ENCODE measurements at regions not wholly inside any gene's neighbourhood (a gene's known extent, or its start where the extent isn't known, plus 50 kb on each side); places are given as distances from the start of the nearest gene placed in this dataset.

GRCh38 chr22:22984967-22985366 is 85.4 kb upstream of the GNAZ start:
- Histone ChIP-seq H3K27me3 (ENCODE audit: control insufficient read depth, insufficient read depth, low read length) (no peaks in the 10 kb centered on the region), H3K4me2 (ENCODE audit: extremely low read depth, insufficient read depth, low read length) (no peak overlapping the region), H3K36me3 (ENCODE audit: control insufficient read depth, insufficient read depth, low read length) (no peaks in the 10 kb centered on the region), H3K4me3 (replicated peaks in 1 of 4; ENCODE audit: control extremely low read depth in 1 of 4, insufficient read depth in 1 of 4, low read depth in 3 of 4, low read length in 4 of 4) (no peak overlapping the region), H3K4me1 (ENCODE audit: control insufficient read depth, extremely low read depth, insufficient read depth, low read length) (no peaks in the 10 kb centered on the region), H4K20me1 (ENCODE audit: control insufficient read depth, extremely low read depth, insufficient read depth, low read length) (no peaks in the 10 kb centered on the region), H3K9me3 (ENCODE audit: control insufficient read depth, insufficient read depth, low read depth, low read length) (no peaks in the 10 kb centered on the region), H3K79me2 (ENCODE audit: control insufficient read depth, insufficient read depth, low read length) (no peaks in the 10 kb centered on the region), H2AFZ (ENCODE audit: low read length) (no peak overlapping the region), H3K9ac (ENCODE audit: insufficient read depth, low read length) (no peak overlapping the region), H3K27ac (ENCODE audit: insufficient read depth, low read length) (no peak overlapping the region)
- no peak for TF ChIP-seq EZH2 (IDR thresholded peaks at IDR 0.05; ENCODE audit: low read length, missing control alignments)
- TF ChIP-seq, protein P1, sequence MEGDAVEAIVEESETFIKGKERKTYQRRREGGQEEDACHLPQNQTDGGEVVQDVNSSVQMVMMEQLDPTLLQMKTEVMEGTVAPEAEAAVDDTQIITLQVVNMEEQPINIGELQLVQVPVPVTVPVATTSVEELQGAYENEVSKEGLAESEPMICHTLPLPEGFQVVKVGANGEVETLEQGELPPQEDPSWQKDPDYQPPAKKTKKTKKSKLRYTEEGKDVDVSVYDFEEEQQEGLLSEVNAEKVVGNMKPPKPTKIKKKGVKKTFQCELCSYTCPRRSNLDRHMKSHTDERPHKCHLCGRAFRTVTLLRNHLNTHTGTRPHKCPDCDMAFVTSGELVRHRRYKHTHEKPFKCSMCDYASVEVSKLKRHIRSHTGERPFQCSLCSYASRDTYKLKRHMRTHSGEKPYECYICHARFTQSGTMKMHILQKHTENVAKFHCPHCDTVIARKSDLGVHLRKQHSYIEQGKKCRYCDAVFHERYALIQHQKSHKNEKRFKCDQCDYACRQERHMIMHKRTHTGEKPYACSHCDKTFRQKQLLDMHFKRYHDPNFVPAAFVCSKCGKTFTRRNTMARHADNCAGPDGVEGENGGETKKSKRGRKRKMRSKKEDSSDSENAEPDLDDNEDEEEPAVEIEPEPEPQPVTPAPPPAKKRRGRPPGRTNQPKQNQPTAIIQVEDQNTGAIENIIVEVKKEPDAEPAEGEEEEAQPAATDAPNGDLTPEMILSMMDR (conservative IDR thresholded peaks at IDR 0.05 in 1 of 2, IDR thresholded peaks at IDR 0.05 in 1 of 2; ENCODE audit: low read depth in 1 of 2, low read length in 2 of 2), result no peak
- DNase-seq (ENCODE audit: low read depth in 2 of 2), result no peak

- H3K4me1 ChIP-seq (ENCODE audit: control insufficient read depth, extremely low read depth, insufficient read depth, low read length), result no peaks in the 10 kb centered on the region
- H3K4me2 ChIP-seq (ENCODE audit: extremely low read depth, insufficient read depth, low read length), result no peak overlapping the region
- no peak overlapping the region for H3K4me3 ChIP-seq (replicated peaks in 1 of 4; ENCODE audit: control extremely low read depth in 1 of 4, insufficient read depth in 1 of 4, low read depth in 3 of 4, low read length in 4 of 4)
- TF ChIP-seq EZH2 (IDR thresholded peaks at IDR 0.05; ENCODE audit: low read length, missing control alignments), result no peak
- TF ChIP-seq, protein P1 (conservative IDR thresholded peaks at IDR 0.05 in 1 of 2, IDR thresholded peaks at IDR 0.05 in 1 of 2; ENCODE audit: low read depth in 1 of 2, low read length in 2 of 2), result no peak
- H4K20me1 ChIP-seq (ENCODE audit: control insufficient read depth, extremely low read depth, insufficient read depth, low read length), result no peaks in the 10 kb centered on the region
- no peaks in the 10 kb centered on the region for H3K79me2 ChIP-seq (ENCODE audit: control insufficient read depth, insufficient read depth, low read length)
- no peaks in the 10 kb centered on the region for H3K27me3 ChIP-seq (ENCODE audit: control insufficient read depth, insufficient read depth, low read length)
- no peak for DNase-seq (ENCODE audit: low read depth in 2 of 2)
- H3K36me3 ChIP-seq (ENCODE audit: control insufficient read depth, insufficient read depth, low read length), result no peaks in the 10 kb centered on the region
- H3K9ac ChIP-seq (ENCODE audit: insufficient read depth, low read length), result no peak overlapping the region
- no peak overlapping the region for H3K27ac ChIP-seq (ENCODE audit: insufficient read depth, low read length)
- no peak overlapping the region for H2AFZ ChIP-seq (ENCODE audit: low read length)
- H3K9me3 ChIP-seq (ENCODE audit: control insufficient read depth, insufficient read depth, low read depth, low read length), result no peaks in the 10 kb centered on the region
Measured at GRCh38 chr22:22986008-22986407, 84.3 kb upstream of the GNAZ start.

GRCh38 chr22:22986640-22987039 is 83.7 kb upstream of the GNAZ start:
- H2AFZ ChIP-seq (ENCODE audit: low read length), result no peak overlapping the region
- DNase-seq (ENCODE audit: low read depth in 2 of 2), result no peak
- no peak overlapping the region for H3K9ac ChIP-seq (ENCODE audit: insufficient read depth, low read length)
- no peaks in the 10 kb centered on the region for H3K4me1 ChIP-seq (ENCODE audit: control insufficient read depth, extremely low read depth, insufficient read depth, low read length)
- no peak for TF ChIP-seq EZH2 (IDR thresholded peaks at IDR 0.05; ENCODE audit: low read length, missing control alignments)
- TF ChIP-seq, protein P1 (conservative IDR thresholded peaks at IDR 0.05 in 1 of 2, IDR thresholded peaks at IDR 0.05 in 1 of 2; ENCODE audit: low read depth in 1 of 2, low read length in 2 of 2), result no peak
- no peaks in the 10 kb centered on the region for H3K27me3 ChIP-seq (ENCODE audit: control insufficient read depth, insufficient read depth, low read length)
- H3K4me2 ChIP-seq (ENCODE audit: extremely low read depth, insufficient read depth, low read length), result no peak overlapping the region
- no peaks in the 10 kb centered on the region for H3K79me2 ChIP-seq (ENCODE audit: control insufficient read depth, insufficient read depth, low read length)
- no peak overlapping the region for H3K4me3 ChIP-seq (replicated peaks in 1 of 4; ENCODE audit: control extremely low read depth in 1 of 4, insufficient read depth in 1 of 4, low read depth in 3 of 4, low read length in 4 of 4)
- no peaks in the 10 kb centered on the region for H3K36me3 ChIP-seq (ENCODE audit: control insufficient read depth, insufficient read depth, low read length)
- H3K9me3 ChIP-seq (ENCODE audit: control insufficient read depth, insufficient read depth, low read depth, low read length), result no peaks in the 10 kb centered on the region
- no peak overlapping the region for H3K27ac ChIP-seq (ENCODE audit: insufficient read depth, low read length)
- no peaks in the 10 kb centered on the region for H4K20me1 ChIP-seq (ENCODE audit: control insufficient read depth, extremely low read depth, insufficient read depth, low read length)

Measured in fibroblast of lung (primary cell).